K562 (cell line): ENCODE measurements at regions not wholly inside any gene's neighbourhood (a gene's known extent, or its start where the extent isn't known, plus 50 kb on each side); places are given as distances from the start of the nearest gene placed in this dataset.

Source experiments
- ATAC-seq: fragments of 200-7000 bp; cut with Tn5 transposase; 3 replicates; pipeline ENCODE4 v1.9.1; 2020; ENCODE audit warnings: moderate library complexity
- BruUV-seq: library from RNA; stranded (reverse); fragments of 400-500 nt; replicated peaks from 2 replicates; lab custom pipeline; 2021; lab: Mats Ljungman, UMichigan
- CTCF ChIA-PET: fragments of 300-600 bp; formaldehyde crosslinking; extraction: SDS; loops from one replicate; lab custom pipeline; 2021; ENCODE audit warnings: low intra/inter-chr PET ratio; lab: Yijun Ruan, JAX
- POLR2A ChIA-PET: fragments of 300-600, 350-650 bp; sonication (Branson Sonifier 250); formaldehyde crosslinking; extraction: SDS; loops from one replicate; lab custom pipeline; 2021; ENCODE audit warnings: antibody characterized with exemption, inconsistent platforms; lab: Yijun Ruan, JAX
- DNase-seq, 4 experiments: peaks; one replicate each; pipeline versions ENCODE4 v3.0.0 to v3.0.0-alpha.2; 2011 to 2018; ENCODE audit warnings: low spot score in 3 of 4, mixed read lengths in 3 of 4; ENCODE audit errors: extremely low read depth in 1 of 4
- FAIRE-seq: peaks from 2 replicates; lab custom pipeline; 2011; peaks lifted over from hg19 to GRCh38; lab: Jason Lieb, UNC
- H2AFZ ChIP-seq: 2 replicates; pipeline ENCODE4 v1.6.0; 2011; ENCODE audit warnings: low read depth, low read length, control low read depth, inconsistent platforms
- H3K27ac ChIP-seq: fragments of 200-600 bp; 3 replicates; pipeline ENCODE4 v1.8.0; 2011; ENCODE audit warnings: low read depth, mild to moderate bottlenecking, control low read depth, inconsistent platforms, low read length, moderate library complexity, mixed read lengths; ENCODE audit errors: extremely low read depth
- H3K27me3 ChIP-seq, 2 experiments: fragments of 300-600 bp in 1 of 2; 2 replicates in 1 of 2; 3 replicates in 1 of 2; pipeline versions ENCODE4 v1.6.0 to v1.8.0; 2011; ENCODE audit warnings: inconsistent platforms in 2 of 2, low read length in 2 of 2, mild to moderate bottlenecking in 1 of 2, mixed read lengths in 1 of 2, moderate library complexity in 1 of 2; ENCODE audit not compliant: control insufficient read depth in 2 of 2, insufficient read depth in 2 of 2
- H3K36me3 ChIP-seq: fragments of 300-600 bp; 3 replicates; pipeline ENCODE4 v1.8.0; 2011; ENCODE audit warnings: mild to moderate bottlenecking, low read length, inconsistent platforms; ENCODE audit not compliant: control insufficient read depth, insufficient read depth
- H3K4me1 ChIP-seq, 2 experiments: fragments of 200-600 bp in 1 of 2; replicated peaks in 1 of 2; 2 replicates in 1 of 2; 3 replicates in 1 of 2; pipeline versions ENCODE4 v1.5.1 to v1.8.0; 2011; ENCODE audit warnings: inconsistent platforms in 2 of 2, low read length in 2 of 2, mild to moderate bottlenecking in 1 of 2, mixed read lengths in 1 of 2, moderate library complexity in 1 of 2; ENCODE audit not compliant: control insufficient read depth in 2 of 2, insufficient read depth in 2 of 2
- H3K4me2 ChIP-seq: 2 replicates; pipeline ENCODE4 v1.6.1; 2011; ENCODE audit warnings: low read length, control low read depth, inconsistent platforms, mixed read lengths; ENCODE audit not compliant: insufficient read depth
- H3K4me3 ChIP-seq: fragments of 200-600 bp; sonication (generic), shearing (Covaris generic); 2 replicates; pipeline ENCODE4 v1.5.1; 2016; ENCODE audit warnings: control low read depth, inconsistent platforms
- H3K79me2 ChIP-seq: fragments of 200-600 bp; 3 replicates; pipeline ENCODE4 v1.8.0; 2011; ENCODE audit warnings: low read length, inconsistent platforms; ENCODE audit not compliant: control insufficient read depth, insufficient read depth
- H3K9ac ChIP-seq, 2 experiments: 2 replicates each; pipeline versions ENCODE4 v1.6.0 to v1.6.1; 2011; ENCODE audit warnings: low read depth in 2 of 2, low read length in 2 of 2, control low read depth in 1 of 2, inconsistent platforms in 1 of 2, mild to moderate bottlenecking in 1 of 2, mixed read lengths in 1 of 2; ENCODE audit not compliant: insufficient read depth in 1 of 2
- H3K9me1 ChIP-seq: one replicate; pipeline ENCODE4 v1.6.0; 2011; ENCODE audit warnings: inconsistent platforms, mild to moderate bottlenecking, low read length, moderate library complexity; ENCODE audit not compliant: control insufficient read depth, insufficient read depth
- H3K9me3 ChIP-seq: replicated peaks from 2 replicates; pipeline ENCODE4 v1.5.1; 2011; ENCODE audit warnings: low read depth, low read length, inconsistent platforms; ENCODE audit not compliant: control insufficient read depth, insufficient read depth
- H4K20me1 ChIP-seq: replicated peaks from 2 replicates; pipeline ENCODE4 v1.6.1; 2011; ENCODE audit warnings: low read length, inconsistent platforms, mixed read lengths; ENCODE audit not compliant: control insufficient read depth, insufficient read depth
- SMARCA4 ChIP-seq: fragments of 450-650 bp; IDR thresholded peaks from 2 replicates; pipeline ENCODE4 v1.6.1; 2016
- SNIP1 ChIP-seq: fragments of 450-650 bp; IDR thresholded peaks from 2 replicates; pipeline ENCODE4 v1.7.1; 2017; ENCODE audit warnings: low read depth, mild to moderate bottlenecking
- TAF15 ChIP-seq: fragments of 200-400 bp; formaldehyde crosslinking; IDR thresholded peaks from 2 replicates; pipeline ENCODE4 v1.6.1; 2017; ENCODE audit warnings: mild to moderate bottlenecking, low read depth, low read length, moderate library complexity
- ZNF316 ChIP-seq: fragments of 450-650 bp; IDR thresholded peaks from 2 replicates; pipeline ENCODE4 v1.6.1; 2016
- WGBS: fragments of 100-300 bp; shearing (Covaris generic); methylation state at CpG from one replicate; pipeline ENCODE4 v1.1.6; 2016; ENCODE audit warnings: low coverage, mixed read lengths; ENCODE audit not compliant: insufficient coverage; ENCODE audit errors: missing lambda C conversion rate; 5-methylcytosine and 5-hydroxymethylcytosine counted together
- in situ Hi-C: fragments of 300-500 bp; cut with MboI; formaldehyde crosslinking; loops from 4 replicates; pipeline ENCODE4 v1.15.0; 2018; ENCODE audit warnings: inconsistent platforms, mixed read lengths
- intact Hi-C: fragments of 100-400 bp; cut with micrococcal nuclease; formaldehyde crosslinking; loops from 2 replicates; pipeline ENCODE4 v1.14.2; 2022
- TF ChIP-seq, protein P1 (sequence below): fragments of 200-600 bp; sonication (generic); IDR thresholded peaks from one replicate; pipeline ENCODE4 v1.6.1; 2012; ENCODE audit warnings: mild to moderate bottlenecking, low read depth, low read length, inconsistent platforms
- TF ChIP-seq, protein P2 (sequence below): sonication (generic); formaldehyde crosslinking; IDR thresholded peaks from 2 replicates; pipeline ENCODE4 v1.5.0; 2020; ENCODE audit warnings: missing genetic modification reagents
- TF ChIP-seq, protein P3 (sequence below), 2 experiments: fragments of 450-650 bp; conservative IDR thresholded peaks; 2 replicates each; pipeline ENCODE4 v1.6.1; 2017; ENCODE audit warnings: mild to moderate bottlenecking in 2 of 2, moderate library complexity in 2 of 2

- Histone ChIP-seq H3K4me3 (no peak overlapping the region), H3K9me3 (no peaks in the 10 kb centered on the region), H3K4me1 (no peaks in the 10 kb centered on the region), H3K27me3 (no peaks in the 10 kb centered on the region), H3K4me2 (no peak overlapping the region), H3K36me3 (no peaks in the 10 kb centered on the region), H2AFZ (no peak overlapping the region), H3K79me2 (no peaks in the 10 kb centered on the region), H4K20me1 (no peaks in the 10 kb centered on the region), H3K27ac (no peak overlapping the region), H3K9ac (no peak overlapping the region), H3K9me1 (no peaks in the 10 kb centered on the region)
- no TSS peak for BruUV-seq
- FAIRE-seq (no peak), ATAC-seq (no peak), DNase-seq (no peak)
- in situ Hi-C loops, result no loop called here
- CTCF ChIA-PET, result no interaction called here
- intact Hi-C loops, result no loop called here
- POLR2A ChIA-PET, result no interaction called here
- 2% methylated on average over 5 of the region's 5 CpGs for WGBS
- TF ChIP-seq TAF15, result no peak
- TF ChIP-seq ZNF316, result no peak
- TF ChIP-seq SNIP1, result no peak
- TF ChIP-seq, protein P1, sequence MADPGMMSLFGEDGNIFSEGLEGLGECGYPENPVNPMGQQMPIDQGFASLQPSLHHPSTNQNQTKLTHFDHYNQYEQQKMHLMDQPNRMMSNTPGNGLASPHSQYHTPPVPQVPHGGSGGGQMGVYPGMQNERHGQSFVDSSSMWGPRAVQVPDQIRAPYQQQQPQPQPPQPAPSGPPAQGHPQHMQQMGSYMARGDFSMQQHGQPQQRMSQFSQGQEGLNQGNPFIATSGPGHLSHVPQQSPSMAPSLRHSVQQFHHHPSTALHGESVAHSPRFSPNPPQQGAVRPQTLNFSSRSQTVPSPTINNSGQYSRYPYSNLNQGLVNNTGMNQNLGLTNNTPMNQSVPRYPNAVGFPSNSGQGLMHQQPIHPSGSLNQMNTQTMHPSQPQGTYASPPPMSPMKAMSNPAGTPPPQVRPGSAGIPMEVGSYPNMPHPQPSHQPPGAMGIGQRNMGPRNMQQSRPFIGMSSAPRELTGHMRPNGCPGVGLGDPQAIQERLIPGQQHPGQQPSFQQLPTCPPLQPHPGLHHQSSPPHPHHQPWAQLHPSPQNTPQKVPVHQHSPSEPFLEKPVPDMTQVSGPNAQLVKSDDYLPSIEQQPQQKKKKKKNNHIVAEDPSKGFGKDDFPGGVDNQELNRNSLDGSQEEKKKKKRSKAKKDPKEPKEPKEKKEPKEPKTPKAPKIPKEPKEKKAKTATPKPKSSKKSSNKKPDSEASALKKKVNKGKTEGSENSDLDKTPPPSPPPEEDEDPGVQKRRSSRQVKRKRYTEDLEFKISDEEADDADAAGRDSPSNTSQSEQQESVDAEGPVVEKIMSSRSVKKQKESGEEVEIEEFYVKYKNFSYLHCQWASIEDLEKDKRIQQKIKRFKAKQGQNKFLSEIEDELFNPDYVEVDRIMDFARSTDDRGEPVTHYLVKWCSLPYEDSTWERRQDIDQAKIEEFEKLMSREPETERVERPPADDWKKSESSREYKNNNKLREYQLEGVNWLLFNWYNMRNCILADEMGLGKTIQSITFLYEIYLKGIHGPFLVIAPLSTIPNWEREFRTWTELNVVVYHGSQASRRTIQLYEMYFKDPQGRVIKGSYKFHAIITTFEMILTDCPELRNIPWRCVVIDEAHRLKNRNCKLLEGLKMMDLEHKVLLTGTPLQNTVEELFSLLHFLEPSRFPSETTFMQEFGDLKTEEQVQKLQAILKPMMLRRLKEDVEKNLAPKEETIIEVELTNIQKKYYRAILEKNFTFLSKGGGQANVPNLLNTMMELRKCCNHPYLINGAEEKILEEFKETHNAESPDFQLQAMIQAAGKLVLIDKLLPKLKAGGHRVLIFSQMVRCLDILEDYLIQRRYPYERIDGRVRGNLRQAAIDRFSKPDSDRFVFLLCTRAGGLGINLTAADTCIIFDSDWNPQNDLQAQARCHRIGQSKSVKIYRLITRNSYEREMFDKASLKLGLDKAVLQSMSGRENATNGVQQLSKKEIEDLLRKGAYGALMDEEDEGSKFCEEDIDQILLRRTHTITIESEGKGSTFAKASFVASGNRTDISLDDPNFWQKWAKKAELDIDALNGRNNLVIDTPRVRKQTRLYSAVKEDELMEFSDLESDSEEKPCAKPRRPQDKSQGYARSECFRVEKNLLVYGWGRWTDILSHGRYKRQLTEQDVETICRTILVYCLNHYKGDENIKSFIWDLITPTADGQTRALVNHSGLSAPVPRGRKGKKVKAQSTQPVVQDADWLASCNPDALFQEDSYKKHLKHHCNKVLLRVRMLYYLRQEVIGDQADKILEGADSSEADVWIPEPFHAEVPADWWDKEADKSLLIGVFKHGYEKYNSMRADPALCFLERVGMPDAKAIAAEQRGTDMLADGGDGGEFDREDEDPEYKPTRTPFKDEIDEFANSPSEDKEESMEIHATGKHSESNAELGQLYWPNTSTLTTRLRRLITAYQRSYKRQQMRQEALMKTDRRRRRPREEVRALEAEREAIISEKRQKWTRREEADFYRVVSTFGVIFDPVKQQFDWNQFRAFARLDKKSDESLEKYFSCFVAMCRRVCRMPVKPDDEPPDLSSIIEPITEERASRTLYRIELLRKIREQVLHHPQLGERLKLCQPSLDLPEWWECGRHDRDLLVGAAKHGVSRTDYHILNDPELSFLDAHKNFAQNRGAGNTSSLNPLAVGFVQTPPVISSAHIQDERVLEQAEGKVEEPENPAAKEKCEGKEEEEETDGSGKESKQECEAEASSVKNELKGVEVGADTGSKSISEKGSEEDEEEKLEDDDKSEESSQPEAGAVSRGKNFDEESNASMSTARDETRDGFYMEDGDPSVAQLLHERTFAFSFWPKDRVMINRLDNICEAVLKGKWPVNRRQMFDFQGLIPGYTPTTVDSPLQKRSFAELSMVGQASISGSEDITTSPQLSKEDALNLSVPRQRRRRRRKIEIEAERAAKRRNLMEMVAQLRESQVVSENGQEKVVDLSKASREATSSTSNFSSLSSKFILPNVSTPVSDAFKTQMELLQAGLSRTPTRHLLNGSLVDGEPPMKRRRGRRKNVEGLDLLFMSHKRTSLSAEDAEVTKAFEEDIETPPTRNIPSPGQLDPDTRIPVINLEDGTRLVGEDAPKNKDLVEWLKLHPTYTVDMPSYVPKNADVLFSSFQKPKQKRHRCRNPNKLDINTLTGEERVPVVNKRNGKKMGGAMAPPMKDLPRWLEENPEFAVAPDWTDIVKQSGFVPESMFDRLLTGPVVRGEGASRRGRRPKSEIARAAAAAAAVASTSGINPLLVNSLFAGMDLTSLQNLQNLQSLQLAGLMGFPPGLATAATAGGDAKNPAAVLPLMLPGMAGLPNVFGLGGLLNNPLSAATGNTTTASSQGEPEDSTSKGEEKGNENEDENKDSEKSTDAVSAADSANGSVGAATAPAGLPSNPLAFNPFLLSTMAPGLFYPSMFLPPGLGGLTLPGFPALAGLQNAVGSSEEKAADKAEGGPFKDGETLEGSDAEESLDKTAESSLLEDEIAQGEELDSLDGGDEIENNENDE, result no peak
- TF ChIP-seq, protein P2, sequence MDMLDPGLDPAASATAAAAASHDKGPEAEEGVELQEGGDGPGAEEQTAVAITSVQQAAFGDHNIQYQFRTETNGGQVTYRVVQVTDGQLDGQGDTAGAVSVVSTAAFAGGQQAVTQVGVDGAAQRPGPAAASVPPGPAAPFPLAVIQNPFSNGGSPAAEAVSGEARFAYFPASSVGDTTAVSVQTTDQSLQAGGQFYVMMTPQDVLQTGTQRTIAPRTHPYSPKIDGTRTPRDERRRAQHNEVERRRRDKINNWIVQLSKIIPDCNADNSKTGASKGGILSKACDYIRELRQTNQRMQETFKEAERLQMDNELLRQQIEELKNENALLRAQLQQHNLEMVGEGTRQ (CRISPR knock-in tag), result no peak
- TF ChIP-seq, protein P3, sequence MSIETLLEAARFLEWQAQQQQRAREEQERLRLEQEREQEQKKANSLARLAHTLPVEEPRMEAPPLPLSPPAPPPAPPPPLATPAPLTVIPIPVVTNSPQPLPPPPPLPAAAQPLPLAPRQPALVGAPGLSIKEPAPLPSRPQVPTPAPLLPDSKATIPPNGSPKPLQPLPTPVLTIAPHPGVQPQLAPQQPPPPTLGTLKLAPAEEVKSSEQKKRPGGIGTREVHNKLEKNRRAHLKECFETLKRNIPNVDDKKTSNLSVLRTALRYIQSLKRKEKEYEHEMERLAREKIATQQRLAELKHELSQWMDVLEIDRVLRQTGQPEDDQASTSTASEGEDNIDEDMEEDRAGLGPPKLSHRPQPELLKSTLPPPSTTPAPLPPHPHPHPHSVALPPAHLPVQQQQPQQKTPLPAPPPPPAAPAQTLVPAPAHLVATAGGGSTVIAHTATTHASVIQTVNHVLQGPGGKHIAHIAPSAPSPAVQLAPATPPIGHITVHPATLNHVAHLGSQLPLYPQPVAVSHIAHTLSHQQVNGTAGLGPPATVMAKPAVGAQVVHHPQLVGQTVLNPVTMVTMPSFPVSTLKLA (conservative IDR thresholded peaks at IDR 0.05), result no peak
- no peak for TF ChIP-seq SMARCA4
Observed at GRCh38 chr6:71179249-71179885, 109.2 kb upstream of the OGFRL1 start.
